ENCODE measurements at regions not wholly inside any gene's neighbourhood (a gene's known extent, or its start where the extent isn't known, plus 50 kb on each side); places are given as distances from the start of the nearest gene placed in this dataset.

GRCh38 chr20:24385547-24385946 is 83.9 kb upstream of the SYNDIG1 start:
- Histone ChIP-seq H3K27ac (no peak overlapping the region), H3K4me1 (peaks cover 0 to 21% (median 10%) of the 10 kb centered on the region in 4 donors), H3K9me3 (no peaks in the 10 kb centered on the region), H3K4me3 (no peak overlapping the region), H3K36me3 (no peaks in the 10 kb centered on the region), H3K27me3 (no peaks in the 10 kb centered on the region)
- DNase-seq, result no peak
- intact Hi-C loops (cut with DNase I; ENCODE audit: low total_unique reads), result no loop called here
- no peak for TF ChIP-seq CTCF (IDR thresholded peaks at IDR 0.05)

- no peaks in the 10 kb centered on the region for H3K27me3 ChIP-seq
- no peak for TF ChIP-seq CTCF (IDR thresholded peaks at IDR 0.05)
- peaks cover 0 to 25% (median 12%) of the 10 kb centered on the region in 4 donors for H3K4me1 ChIP-seq
- no peak for DNase-seq
- intact Hi-C loops (cut with DNase I; ENCODE audit: low total_unique reads), result no loop called here
- H3K36me3 ChIP-seq, result no peaks in the 10 kb centered on the region
- no peaks in the 10 kb centered on the region for H3K9me3 ChIP-seq
- H3K27ac ChIP-seq, result no peak overlapping the region
- H3K4me3 ChIP-seq, result no peak overlapping the region
These were observed 84.6 kb upstream of the SYNDIG1 start for GRCh38 chr20:24384865-24385264.

- Histone ChIP-seq H3K4me1 (peaks cover 0 to 38% (median 19%) of the 10 kb centered on the region in 4 donors), H3K4me3 (no peak overlapping the region), H3K36me3 (no peaks in the 10 kb centered on the region), H3K27ac (peak overlapping the region; percentile 39 to 50), H3K9me3 (no peaks in the 10 kb centered on the region), H3K27me3 (no peaks in the 10 kb centered on the region)
- DNase-seq, result no peak
- intact Hi-C loops (cut with DNase I; ENCODE audit: low total_unique reads), result no loop called here
- TF ChIP-seq CTCF (IDR thresholded peaks at IDR 0.05), result no peak
These were observed 86.7 kb upstream of the SYNDIG1 start for GRCh38 chr20:24382743-24383142.

GRCh38 chr20:24382331-24382730 is 87.1 kb upstream of the SYNDIG1 start:
- H3K27ac ChIP-seq, result peak overlapping the region; percentile 39 to 50
- peak in 1 of 2 donors; percentile 85 for DNase-seq
- no peaks in the 10 kb centered on the region for H3K36me3 ChIP-seq
- H3K27me3 ChIP-seq, result no peaks in the 10 kb centered on the region
- no peak overlapping the region for H3K4me3 ChIP-seq
- intact Hi-C loops (cut with DNase I; ENCODE audit: low total_unique reads), result no loop called here
- H3K9me3 ChIP-seq, result no peaks in the 10 kb centered on the region
- peaks cover 0 to 38% (median 19%) of the 10 kb centered on the region in 4 donors for H3K4me1 ChIP-seq
- TF ChIP-seq CTCF (IDR thresholded peaks at IDR 0.05), result no peak

- no peaks in the 10 kb centered on the region for H3K27me3 ChIP-seq
- peak overlapping the region; percentile 39 to 50 for H3K27ac ChIP-seq
- no peaks in the 10 kb centered on the region for H3K9me3 ChIP-seq
- intact Hi-C loops (cut with DNase I; ENCODE audit: low total_unique reads), result no loop called here
- DNase-seq, result no peak
- no peaks in the 10 kb centered on the region for H3K36me3 ChIP-seq
- H3K4me1 ChIP-seq, result peaks cover 0 to 42% (median 19%) of the 10 kb centered on the region in 4 donors
- no peak overlapping the region for H3K4me3 ChIP-seq
- TF ChIP-seq CTCF (IDR thresholded peaks at IDR 0.05), result no peak
These were observed 87.5 kb upstream of the SYNDIG1 start for GRCh38 chr20:24381886-24382285.

- intact Hi-C loops (cut with DNase I; ENCODE audit: low total_unique reads), result no loop called here
- Histone ChIP-seq H3K9me3 (no peaks in the 10 kb centered on the region), H3K4me1 (peaks cover 0 to 48% (median 24%) of the 10 kb centered on the region in 4 donors), H3K27me3 (no peaks in the 10 kb centered on the region), H3K4me3 (peak overlapping the region in 1 of 2 donors; percentile 2), H3K36me3 (no peaks in the 10 kb centered on the region), H3K27ac (peak overlapping the region; percentile 57 to 64)
- TF ChIP-seq CTCF (IDR thresholded peaks at IDR 0.05), result no peak
- DNase-seq, result peak; percentile 67 to 85
These were observed 89.9 kb upstream of the SYNDIG1 start for GRCh38 chr20:24379484-24379927.
